Thoracic aorta (tissue), 2 donors: ENCODE measurements at regions not wholly inside any gene's neighbourhood (a gene's known extent, or its start where the extent isn't known, plus 50 kb on each side); places are given as distances from the start of the nearest gene placed in this dataset.

ENCODE experiments used
- ATAC-seq: fragments of 150-250 bp; one replicate; pipeline ENCODE4 v1.8.0; 2017; ENCODE audit warnings: low read depth; ENCODE audit not compliant: insufficient number of reproducible peaks, low FRiP score
- DNase-seq: peaks from one replicate; pipeline ENCODE4 v3.0.0-alpha.2; 2020; ENCODE audit warnings: low spot score
- H3K27ac ChIP-seq, 2 donors: fragments of 200-600 bp; sonication (generic); 1 replicate in 1 of 2; 2 replicates in 1 of 2; pipeline ENCODE4 v1.5.1; 2016; ENCODE audit warnings: mild to moderate bottlenecking in 2 of 2, moderate library complexity in 2 of 2
- H3K27me3 ChIP-seq: fragments of 200-600 bp; sonication (generic); replicated peaks from 2 replicates; pipeline ENCODE4 v1.6.0; 2016; ENCODE audit warnings: mild to moderate bottlenecking; ENCODE audit not compliant: insufficient read depth
- H3K36me3 ChIP-seq: fragments of 200-600 bp; sonication (generic); one replicate; pipeline ENCODE4 v1.5.1; 2016
- H3K4me1 ChIP-seq, 2 donors: fragments of 200-600 bp; sonication (generic); 1 replicate in 1 of 2; 2 replicates in 1 of 2; pipeline versions ENCODE4 v1.5.1 to v1.6.0; 2016; ENCODE audit warnings: low read depth in 2 of 2, mild to moderate bottlenecking in 1 of 2; ENCODE audit not compliant: control insufficient read depth in 1 of 2
- H3K4me3 ChIP-seq: fragments of 200-600 bp; sonication (generic); 2 replicates; pipeline ENCODE4 v1.5.1; 2016; ENCODE audit warnings: mild to moderate bottlenecking
- H3K9me3 ChIP-seq: fragments of 200-600 bp; sonication (generic); 2 replicates; pipeline ENCODE4 v1.5.1; 2016
- CTCF ChIP-seq: fragments of 200-600 bp; sonication (generic); IDR thresholded peaks from one replicate; pipeline ENCODE4 v1.5.1; 2019; ENCODE audit warnings: antibody characterized with exemption

GRCh38 chr21:15932726-15933125 is 202.9 kb downstream of the USP25 start:
- Histone ChIP-seq H3K4me3 (no peak overlapping the region), H3K4me1 (no peaks in the 10 kb centered on the region), H3K27me3 (no peaks in the 10 kb centered on the region), H3K36me3 (no peaks in the 10 kb centered on the region), H3K9me3 (no peaks in the 10 kb centered on the region), H3K27ac (no peak overlapping the region)
- no peak for ATAC-seq
- DNase-seq: no peak
- TF ChIP-seq CTCF: no peak

- no peak overlapping the region for H3K4me3 ChIP-seq
- TF ChIP-seq CTCF: no peak
- no peaks in the 10 kb centered on the region for H3K9me3 ChIP-seq
- H3K4me1 ChIP-seq: no peaks in the 10 kb centered on the region
- H3K27ac ChIP-seq: no peak overlapping the region
- H3K36me3 ChIP-seq: no peaks in the 10 kb centered on the region
- no peak for DNase-seq
- ATAC-seq: no peak
- no peaks in the 10 kb centered on the region for H3K27me3 ChIP-seq
These were observed 205.7 kb downstream of the USP25 start for GRCh38 chr21:15935530-15935929.

GRCh38 chr21:15943009-15943666 is 213.4 kb downstream of the USP25 start:
- ATAC-seq (no peak), DNase-seq (no peak)
- Histone ChIP-seq H3K27ac (no peak overlapping the region), H3K4me3 (no peak overlapping the region), H3K9me3 (no peaks in the 10 kb centered on the region), H3K4me1 (no peaks in the 10 kb centered on the region), H3K36me3 (no peaks in the 10 kb centered on the region), H3K27me3 (no peaks in the 10 kb centered on the region)
- no peak for TF ChIP-seq CTCF

DNA sequence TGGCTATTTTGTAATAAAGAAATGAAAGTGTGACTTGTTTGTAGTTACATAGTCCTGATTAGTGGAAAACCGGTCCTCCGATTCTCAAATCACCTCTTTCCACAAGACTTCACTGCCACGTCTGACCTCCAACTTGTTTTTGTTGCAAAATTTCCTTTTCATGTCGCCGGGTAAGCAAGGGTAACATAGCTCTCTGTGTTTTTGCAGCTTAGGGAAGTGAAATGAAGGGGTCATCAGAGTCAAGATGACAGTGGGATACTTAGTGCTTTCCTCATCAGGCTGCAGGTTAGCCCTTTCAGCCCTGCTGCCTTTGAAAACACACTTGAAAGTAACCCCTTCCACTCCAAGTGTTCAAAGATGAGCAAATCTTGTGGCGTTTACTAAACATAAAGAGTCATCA is 217.9 kb downstream of the USP25 start:
- no peaks in the 10 kb centered on the region for H3K9me3 ChIP-seq
- H3K27ac ChIP-seq: no peak overlapping the region
- no peaks in the 10 kb centered on the region for H3K27me3 ChIP-seq
- no peak for ATAC-seq
- H3K36me3 ChIP-seq: no peaks in the 10 kb centered on the region
- DNase-seq: no peak
- no peak for TF ChIP-seq CTCF
- no peak overlapping the region for H3K4me3 ChIP-seq
- no peaks in the 10 kb centered on the region for H3K4me1 ChIP-seq

DNA sequence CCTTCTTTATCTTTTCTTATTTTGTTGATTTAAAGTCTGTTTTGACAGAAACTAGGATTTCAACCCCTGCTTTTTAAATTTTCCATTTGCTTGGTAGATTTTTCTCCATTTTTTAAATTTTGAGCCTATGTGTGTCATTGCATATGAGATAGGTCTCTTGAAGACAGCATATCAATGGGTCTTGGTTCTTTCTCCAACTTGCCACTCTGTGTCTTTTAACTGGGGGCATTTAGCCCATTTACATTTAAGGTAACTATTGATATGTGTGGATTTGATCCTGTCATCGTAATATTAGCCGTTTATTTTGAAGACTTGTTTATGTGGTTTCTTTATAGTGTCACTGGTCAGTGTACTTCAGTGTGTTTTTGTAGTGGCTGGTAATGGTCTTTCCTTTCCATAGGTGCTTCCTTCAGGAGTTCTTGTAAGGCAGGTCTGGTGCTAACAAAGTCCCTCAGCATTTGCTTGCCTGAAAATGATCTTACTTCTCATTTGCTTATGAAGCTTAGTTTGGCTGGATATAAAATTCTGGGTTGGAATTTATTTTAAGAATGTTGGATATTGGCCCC is 223.9 kb downstream of the USP25 start:
- H3K9me3 ChIP-seq: peaks cover 19% of the 10 kb centered on the region
- no peaks in the 10 kb centered on the region for H3K4me1 ChIP-seq
- H3K27me3 ChIP-seq: no peaks in the 10 kb centered on the region
- no peak overlapping the region for H3K4me3 ChIP-seq
- H3K36me3 ChIP-seq: no peaks in the 10 kb centered on the region
- no peak for ATAC-seq
- DNase-seq: no peak
- TF ChIP-seq CTCF: no peak
- no peak overlapping the region for H3K27ac ChIP-seq
